ENCODE measurements at regions not wholly inside any gene's neighbourhood (a gene's known extent, or its start where the extent isn't known, plus 50 kb on each side); places are given as distances from the start of the nearest gene placed in this dataset.
"Not testable (repeated sequence)": the region's sequence is repeated elsewhere in the genome, so short reads cannot be mapped to it uniquely, and the experiment has no call there.

- POLR2A ChIA-PET, result no interaction called here
- CTCF ChIA-PET, result no interaction called here
Observed at GRCh38 chr5:162801235-162801634, 636.2 kb upstream of the CCNG1 start.

GRCh38 chr5:162806195-162806594 lies 631.2 kb upstream of the CCNG1 start:
- Mint-ChIP-seq H3K27ac (no peak overlapping the region), H3K4me3 (no peak overlapping the region), H3K4me1 (no peaks in the 10 kb centered on the region), H3K36me3 (no peaks in the 10 kb centered on the region), H3K27me3 (no peaks in the 10 kb centered on the region), H3K9me3 (peaks cover 0 to 7% (median 2%) of the 10 kb centered on the region in 5 donors)
- Histone ChIP-seq H3K9me3 (ENCODE audit: low read length) (no peaks in the 10 kb centered on the region), H3K27ac (ENCODE audit: low read depth, low read length) (no peak overlapping the region), H3K4me3 (ENCODE audit: low read length) (no peak overlapping the region), H3K36me3 (ENCODE audit: insufficient read depth, low read length) (no peaks in the 10 kb centered on the region), H3K4me1 (ENCODE audit: insufficient read depth, low read length) (no peaks in the 10 kb centered on the region), H3K27me3 (ENCODE audit: insufficient read depth, low read length, poor library complexity, severe bottlenecking) (no peaks in the 10 kb centered on the region)
- ChIA-PET CTCF (no interaction called here), POLR2A (no interaction called here)
- no peak for DNase-seq

More at GRCh38 chr5:162801235-162801634, 636.2 kb upstream of the CCNG1 start:
- DNase-seq, result no peak
- H3K27ac ChIP-seq (ENCODE audit: low read depth, low read length), result no peak overlapping the region
- H3K36me3 ChIP-seq (ENCODE audit: insufficient read depth, low read length), result no peaks in the 10 kb centered on the region
- Mint-ChIP-seq H3K36me3 (no peaks in the 10 kb centered on the region), H3K27ac (no peak overlapping the region), H3K4me3 (no peak overlapping the region), H3K4me1 (no peaks in the 10 kb centered on the region), H3K9me3 (peaks cover 0 to 9% (median 3%) of the 10 kb centered on the region in 5 donors), H3K27me3 (no peaks in the 10 kb centered on the region)
- H3K27me3 ChIP-seq (ENCODE audit: insufficient read depth, low read length, poor library complexity, severe bottlenecking), result no peaks in the 10 kb centered on the region
- H3K9me3 ChIP-seq (ENCODE audit: low read length), result no peaks in the 10 kb centered on the region
- no peaks in the 10 kb centered on the region for H3K4me1 ChIP-seq (ENCODE audit: insufficient read depth, low read length)
- no peak overlapping the region for H3K4me3 ChIP-seq (ENCODE audit: low read length)

GRCh38 chr5:162811071-162811470 lies 626.3 kb upstream of the CCNG1 start:
- DNase-seq, result no peak
- Mint-ChIP-seq H3K9me3 (peaks cover 0 to 18% (median 2%) of the 10 kb centered on the region in 5 donors), H3K27ac (no peak overlapping the region), H3K4me1 (no peaks in the 10 kb centered on the region), H3K4me3 (no peak overlapping the region), H3K36me3 (no peaks in the 10 kb centered on the region), H3K27me3 (no peaks in the 10 kb centered on the region)
- H3K9me3 ChIP-seq (ENCODE audit: low read length), result no peaks in the 10 kb centered on the region
- no peaks in the 10 kb centered on the region for H3K27me3 ChIP-seq (ENCODE audit: insufficient read depth, low read length, poor library complexity, severe bottlenecking)
- H3K36me3 ChIP-seq (ENCODE audit: insufficient read depth, low read length), result no peaks in the 10 kb centered on the region
- POLR2A ChIA-PET, result no interaction called here
- no peaks in the 10 kb centered on the region for H3K4me1 ChIP-seq (ENCODE audit: insufficient read depth, low read length)
- CTCF ChIA-PET, result no interaction called here
- no peak overlapping the region for H3K4me3 ChIP-seq (ENCODE audit: low read length)
- no peak overlapping the region for H3K27ac ChIP-seq (ENCODE audit: low read depth, low read length)

GRCh38 chr5:162816816-162817215 lies 620.6 kb upstream of the CCNG1 start:
- H3K36me3 Mint-ChIP-seq, result no peaks in the 10 kb centered on the region
- no peak overlapping the region for H3K4me3 Mint-ChIP-seq
- CTCF ChIA-PET, result no interaction called here
- no peaks in the 10 kb centered on the region for H3K27me3 ChIP-seq (ENCODE audit: insufficient read depth, low read length, poor library complexity, severe bottlenecking)
- H3K4me1 Mint-ChIP-seq, result no peaks in the 10 kb centered on the region
- no peaks in the 10 kb centered on the region for H3K27me3 Mint-ChIP-seq
- H3K9me3 Mint-ChIP-seq, result peaks cover 0 to 23% (median 0%) of the 10 kb centered on the region in 5 donors
- no peak overlapping the region for H3K4me3 ChIP-seq (ENCODE audit: low read length)
- H3K9me3 ChIP-seq (ENCODE audit: low read length), result no peaks in the 10 kb centered on the region
- H3K36me3 ChIP-seq (ENCODE audit: insufficient read depth, low read length), result no peaks in the 10 kb centered on the region
- H3K27ac ChIP-seq (ENCODE audit: low read depth, low read length), result no peak overlapping the region
- POLR2A ChIA-PET, result no interaction called here
- no peak overlapping the region for H3K27ac Mint-ChIP-seq
- DNase-seq, result no peak
- H3K4me1 ChIP-seq (ENCODE audit: insufficient read depth, low read length), result no peaks in the 10 kb centered on the region

- Histone ChIP-seq H3K27ac (ENCODE audit: low read depth, low read length) (no peak overlapping the region), H3K36me3 (ENCODE audit: insufficient read depth, low read length) (no peaks in the 10 kb centered on the region), H3K4me1 (ENCODE audit: insufficient read depth, low read length) (no peaks in the 10 kb centered on the region), H3K4me3 (ENCODE audit: low read length) (no peak overlapping the region), H3K27me3 (ENCODE audit: insufficient read depth, low read length, poor library complexity, severe bottlenecking) (no peaks in the 10 kb centered on the region), H3K9me3 (ENCODE audit: low read length) (no peaks in the 10 kb centered on the region)
- no peak for DNase-seq
- H3K9me3 Mint-ChIP-seq, result peaks cover 0 to 22% (median 0%) of the 10 kb centered on the region in 5 donors
- no peak overlapping the region for H3K4me3 Mint-ChIP-seq
- POLR2A ChIA-PET, result no interaction called here
- H3K27me3 Mint-ChIP-seq, result no peaks in the 10 kb centered on the region
- no peak overlapping the region for H3K27ac Mint-ChIP-seq
- CTCF ChIA-PET, result no interaction called here
- H3K36me3 Mint-ChIP-seq, result no peaks in the 10 kb centered on the region
- no peaks in the 10 kb centered on the region for H3K4me1 Mint-ChIP-seq
Observed at GRCh38 chr5:162817364-162817763, 620.0 kb upstream of the CCNG1 start.

GRCh38 chr5:162821664-162822063 lies 615.7 kb upstream of the CCNG1 start:
- H3K27me3 Mint-ChIP-seq; H3K4me3 Mint-ChIP-seq; H3K27me3 ChIP-seq (ENCODE audit: insufficient read depth, low read length, poor library complexity, severe bottlenecking); H3K27ac ChIP-seq (ENCODE audit: low read depth, low read length); H3K36me3 ChIP-seq (ENCODE audit: insufficient read depth, low read length); DNase-seq; H3K4me1 Mint-ChIP-seq; CTCF ChIA-PET; POLR2A ChIA-PET; H3K36me3 Mint-ChIP-seq; H3K9me3 ChIP-seq (ENCODE audit: low read length); H3K27ac Mint-ChIP-seq; H3K4me3 ChIP-seq (ENCODE audit: low read length); H3K4me1 ChIP-seq (ENCODE audit: insufficient read depth, low read length): not testable (repeated sequence)
- peaks cover 0 to 16% (median 6%) of the 10 kb centered on the region in 5 donors for H3K9me3 Mint-ChIP-seq

GRCh38 chr5:162824360-162824759 lies 613.0 kb upstream of the CCNG1 start:
- no peak for DNase-seq
- H3K36me3 ChIP-seq (ENCODE audit: insufficient read depth, low read length), result no peaks in the 10 kb centered on the region
- Mint-ChIP-seq H3K4me3 (no peak overlapping the region), H3K36me3 (no peaks in the 10 kb centered on the region), H3K27ac (no peak overlapping the region), H3K9me3 (peaks cover 2 to 23% (median 8%) of the 10 kb centered on the region in 5 donors), H3K27me3 (no peaks in the 10 kb centered on the region), H3K4me1 (no peaks in the 10 kb centered on the region)
- H3K4me1 ChIP-seq (ENCODE audit: insufficient read depth, low read length), result no peaks in the 10 kb centered on the region
- CTCF ChIA-PET, result no interaction called here
- H3K27me3 ChIP-seq (ENCODE audit: insufficient read depth, low read length, poor library complexity, severe bottlenecking), result no peaks in the 10 kb centered on the region
- no peak overlapping the region for H3K4me3 ChIP-seq (ENCODE audit: low read length)
- no peaks in the 10 kb centered on the region for H3K9me3 ChIP-seq (ENCODE audit: low read length)
- POLR2A ChIA-PET, result no interaction called here
- no peak overlapping the region for H3K27ac ChIP-seq (ENCODE audit: low read depth, low read length)

- Histone ChIP-seq H3K27ac (ENCODE audit: low read depth, low read length) (no peak overlapping the region), H3K4me3 (ENCODE audit: low read length) (no peak overlapping the region), H3K9me3 (ENCODE audit: low read length) (no peaks in the 10 kb centered on the region), H3K36me3 (ENCODE audit: insufficient read depth, low read length) (no peaks in the 10 kb centered on the region), H3K27me3 (ENCODE audit: insufficient read depth, low read length, poor library complexity, severe bottlenecking) (no peaks in the 10 kb centered on the region), H3K4me1 (ENCODE audit: insufficient read depth, low read length) (no peaks in the 10 kb centered on the region)
- Mint-ChIP-seq H3K27ac (no peak overlapping the region), H3K4me1 (no peaks in the 10 kb centered on the region), H3K36me3 (no peaks in the 10 kb centered on the region), H3K9me3 (peaks cover 0 to 25% (median 5%) of the 10 kb centered on the region in 5 donors), H3K27me3 (no peaks in the 10 kb centered on the region), H3K4me3 (no peak overlapping the region)
- DNase-seq, result no peak
- ChIA-PET CTCF (no interaction called here), POLR2A (no interaction called here)
Observed at GRCh38 chr5:162837155-162837554, 600.2 kb upstream of the CCNG1 start.

GRCh38 chr5:162842727-162843126 lies 594.7 kb upstream of the CCNG1 start:
- no peaks in the 10 kb centered on the region for H3K9me3 ChIP-seq (ENCODE audit: low read length)
- Mint-ChIP-seq H3K27ac (no peak overlapping the region), H3K36me3 (no peaks in the 10 kb centered on the region), H3K4me3 (no peak overlapping the region), H3K4me1 (no peaks in the 10 kb centered on the region), H3K27me3 (no peaks in the 10 kb centered on the region), H3K9me3 (peaks cover 6 to 25% (median 10%) of the 10 kb centered on the region in 5 donors)
- H3K27ac ChIP-seq (ENCODE audit: low read depth, low read length), result no peak overlapping the region
- H3K36me3 ChIP-seq (ENCODE audit: insufficient read depth, low read length), result no peaks in the 10 kb centered on the region
- H3K27me3 ChIP-seq (ENCODE audit: insufficient read depth, low read length, poor library complexity, severe bottlenecking), result no peaks in the 10 kb centered on the region
- POLR2A ChIA-PET, result no interaction called here
- CTCF ChIA-PET, result no interaction called here
- H3K4me3 ChIP-seq (ENCODE audit: low read length), result no peak overlapping the region
- H3K4me1 ChIP-seq (ENCODE audit: insufficient read depth, low read length), result no peaks in the 10 kb centered on the region
- DNase-seq, result no peak

Measured in CD8-positive, alpha-beta memory T cell (primary cell).